ENCODE measurements at regions not wholly inside any gene's neighbourhood (a gene's known extent, or its start where the extent isn't known, plus 50 kb on each side); places are given as distances from the start of the nearest gene placed in this dataset.

- TF ChIP-seq, protein P1, sequence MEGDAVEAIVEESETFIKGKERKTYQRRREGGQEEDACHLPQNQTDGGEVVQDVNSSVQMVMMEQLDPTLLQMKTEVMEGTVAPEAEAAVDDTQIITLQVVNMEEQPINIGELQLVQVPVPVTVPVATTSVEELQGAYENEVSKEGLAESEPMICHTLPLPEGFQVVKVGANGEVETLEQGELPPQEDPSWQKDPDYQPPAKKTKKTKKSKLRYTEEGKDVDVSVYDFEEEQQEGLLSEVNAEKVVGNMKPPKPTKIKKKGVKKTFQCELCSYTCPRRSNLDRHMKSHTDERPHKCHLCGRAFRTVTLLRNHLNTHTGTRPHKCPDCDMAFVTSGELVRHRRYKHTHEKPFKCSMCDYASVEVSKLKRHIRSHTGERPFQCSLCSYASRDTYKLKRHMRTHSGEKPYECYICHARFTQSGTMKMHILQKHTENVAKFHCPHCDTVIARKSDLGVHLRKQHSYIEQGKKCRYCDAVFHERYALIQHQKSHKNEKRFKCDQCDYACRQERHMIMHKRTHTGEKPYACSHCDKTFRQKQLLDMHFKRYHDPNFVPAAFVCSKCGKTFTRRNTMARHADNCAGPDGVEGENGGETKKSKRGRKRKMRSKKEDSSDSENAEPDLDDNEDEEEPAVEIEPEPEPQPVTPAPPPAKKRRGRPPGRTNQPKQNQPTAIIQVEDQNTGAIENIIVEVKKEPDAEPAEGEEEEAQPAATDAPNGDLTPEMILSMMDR (conservative IDR thresholded peaks at IDR 0.05 in 1 of 2, IDR thresholded peaks at IDR 0.05 in 1 of 2; ENCODE audit: low read depth in 1 of 2, low read length in 2 of 2): no peak
- no peak for TF ChIP-seq EZH2 (IDR thresholded peaks at IDR 0.05; ENCODE audit: low read length, missing control alignments)
Measured at GRCh38 chrX:97860226-97860625, 976.5 kb downstream of the RPA4 start.
